Lung microvascular endothelial cell (primary cell): ENCODE measurements at regions not wholly inside any gene's neighbourhood (a gene's known extent, or its start where the extent isn't known, plus 50 kb on each side); places are given as distances from the start of the nearest gene placed in this dataset.

ENCODE experiments used
- DNase-seq, 2 donors: peaks; one replicate each; pipeline versions ENCODE4 v3.0.0 to v3.0.0-alpha.2; 2010; ENCODE audit warnings: low read depth in 2 of 2

- no peak for DNase-seq
These were observed 188.5 kb upstream of the MKI67 start for GRCh38 chr10:128314686-128315085.

GRCh38 chr10:128316121-128316726 lies 190.0 kb upstream of the MKI67 start:
- no peak for DNase-seq

- no peak for DNase-seq
These were observed 190.7 kb upstream of the MKI67 start for GRCh38 chr10:128316925-128317324.

GRCh38 chr10:128318366-128318765 lies 192.1 kb upstream of the MKI67 start:
- no peak for DNase-seq

- DNase-seq: no peak
These were observed 192.7 kb upstream of the MKI67 start for GRCh38 chr10:128318913-128319312.

GRCh38 chr10:128322106-128322505 lies 195.9 kb upstream of the MKI67 start:
- DNase-seq: no peak

DNA sequence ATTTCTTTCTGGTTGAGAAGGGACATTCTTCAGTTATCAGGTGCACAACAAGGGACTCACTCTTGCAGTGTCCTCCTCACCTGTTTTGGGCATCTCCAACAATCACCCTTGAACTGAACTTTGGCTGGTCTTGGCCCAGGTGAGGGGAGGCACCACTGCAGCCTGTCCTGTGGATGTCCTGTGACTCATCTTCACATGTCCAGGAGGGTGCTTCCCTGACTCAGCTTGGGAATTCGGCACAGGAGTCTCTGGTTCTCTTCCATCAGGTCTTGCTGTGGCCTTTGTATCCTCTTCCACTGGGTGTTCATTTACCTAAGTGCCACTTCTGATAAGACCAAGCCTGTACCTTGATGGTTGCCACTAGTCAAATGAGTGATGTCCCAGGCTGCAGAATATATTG lies 196.7 kb upstream of the MKI67 start:
- DNase-seq: no peak

DNA sequence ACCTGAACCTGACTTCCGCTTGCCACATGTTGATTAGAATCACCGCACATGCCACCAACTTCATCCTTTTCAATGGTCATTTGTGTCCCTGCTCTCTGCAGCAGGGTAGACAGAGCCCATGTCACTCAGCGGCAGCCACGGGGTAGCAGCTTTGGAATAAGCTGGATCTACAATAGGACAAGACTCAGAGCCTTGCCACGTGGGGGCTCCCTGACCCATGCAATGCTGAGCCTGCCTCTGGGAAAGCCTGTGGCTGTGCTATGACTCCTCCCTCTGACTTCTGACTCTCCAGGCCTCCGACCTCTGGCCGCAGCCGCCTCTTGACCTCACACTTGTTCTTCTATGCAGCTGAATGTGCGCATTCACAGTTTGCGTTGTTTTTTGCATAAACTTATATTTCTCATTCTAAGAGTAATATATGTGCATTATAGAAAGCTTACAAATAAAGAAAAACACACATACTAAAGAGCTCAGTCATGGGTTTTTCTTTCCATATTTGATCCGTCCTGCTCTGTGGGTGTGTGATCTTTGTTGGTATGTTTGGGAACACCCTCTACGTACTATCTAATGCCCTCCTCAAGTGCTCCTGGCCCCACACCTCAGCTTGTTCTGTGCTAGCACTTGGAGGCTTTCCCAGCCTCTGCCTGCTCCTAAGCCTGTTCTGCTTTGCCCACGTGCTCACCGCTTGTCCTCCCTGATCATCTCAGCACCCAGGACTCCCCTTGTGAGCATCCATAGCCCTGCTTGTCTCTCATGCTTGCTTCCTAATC lies 198.0 kb upstream of the MKI67 start:
- peak in 1 of 2 donors; percentile 8 for DNase-seq

DNA sequence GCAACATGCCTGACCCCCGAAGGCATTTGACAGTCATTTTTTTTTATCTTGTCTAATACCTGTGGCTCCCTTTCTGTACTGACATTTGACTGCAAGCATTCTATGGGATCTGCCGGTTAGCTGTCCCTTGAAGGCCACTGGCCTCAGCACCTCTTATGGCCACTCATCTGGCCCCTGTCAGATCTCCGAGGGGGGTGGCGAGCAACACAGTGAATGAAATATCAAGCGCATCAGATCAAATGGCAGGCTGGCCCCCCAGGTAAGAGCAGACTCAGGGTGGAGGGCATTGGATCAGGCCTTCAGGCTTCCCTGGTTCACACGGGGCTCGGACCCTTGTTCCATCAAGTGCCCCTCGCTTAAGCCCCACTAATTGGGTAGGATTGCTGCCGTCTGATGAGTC lies 199.6 kb upstream of the MKI67 start:
- no peak for DNase-seq

DNA sequence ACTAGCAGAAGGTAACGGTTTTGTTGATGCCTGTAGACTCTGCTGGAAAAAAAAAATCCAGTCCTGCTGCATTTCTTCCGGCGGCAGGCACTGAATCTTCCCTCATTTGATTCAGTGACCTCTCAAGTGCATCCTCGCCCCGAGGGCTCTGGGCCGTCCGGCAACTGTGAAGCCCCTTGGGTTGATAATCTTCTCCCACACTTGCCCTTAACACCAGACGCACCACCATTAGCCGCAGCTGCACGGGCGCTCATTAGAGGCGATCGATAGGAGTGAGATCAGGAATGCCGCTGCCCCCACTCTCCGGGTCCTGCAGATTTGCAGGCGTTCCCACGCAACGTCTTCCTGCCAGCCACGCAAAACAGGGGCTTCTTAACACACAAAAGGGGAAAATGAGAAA lies 200.0 kb upstream of the MKI67 start:
- no peak for DNase-seq

GRCh38 chr10:128326851-128327250 lies 200.6 kb upstream of the MKI67 start:
- no peak for DNase-seq

GRCh38 chr10:128336401-128336800 lies 210.2 kb upstream of the MKI67 start:
- no peak for DNase-seq

- no peak for DNase-seq
These were observed 211.7 kb upstream of the MKI67 start for GRCh38 chr10:128337860-128338378.

GRCh38 chr10:128338951-128339350 lies 212.7 kb upstream of the MKI67 start:
- no peak for DNase-seq

- no peak for DNase-seq
These were observed 213.5 kb upstream of the MKI67 start for GRCh38 chr10:128339753-128340152.

DNA sequence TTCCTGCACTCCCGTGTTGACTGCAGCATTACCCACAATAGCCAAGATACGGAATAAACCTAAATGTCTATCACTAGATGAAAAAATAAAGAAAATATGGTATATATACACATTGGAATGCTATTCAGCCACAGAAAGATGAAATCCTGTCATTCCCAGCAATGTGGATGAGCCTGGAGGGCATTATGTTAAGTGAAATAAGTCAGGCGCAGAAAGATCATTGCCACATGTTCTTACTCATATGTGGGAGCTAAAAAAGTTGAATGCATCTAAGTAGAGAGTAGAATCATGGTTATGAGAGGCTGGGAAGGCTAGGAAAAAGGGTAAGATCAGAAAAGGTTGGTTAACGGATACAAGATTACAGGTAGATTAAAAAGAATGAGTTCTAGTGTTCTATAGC lies 219.1 kb upstream of the MKI67 start:
- no peak for DNase-seq

DNA sequence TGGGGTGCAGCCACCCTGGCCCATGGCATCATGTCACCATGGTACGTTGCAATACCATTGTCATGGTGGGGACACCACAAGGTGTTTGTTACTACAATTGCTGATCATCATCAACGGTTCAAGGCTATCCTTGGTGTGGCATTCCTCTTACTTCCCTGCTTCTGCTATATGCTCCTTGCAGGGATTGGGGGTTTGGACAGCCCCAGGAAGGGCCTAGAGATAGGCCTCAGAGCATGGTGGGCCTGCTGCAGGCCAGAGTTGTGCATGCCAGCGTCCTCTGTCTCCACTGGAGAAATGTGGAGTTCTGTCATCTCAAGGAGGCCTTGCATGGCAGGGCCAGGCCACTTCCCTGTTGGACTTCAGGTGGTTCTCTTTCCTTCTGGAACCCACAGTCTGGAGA lies 234.6 kb upstream of the MKI67 start:
- no peak for DNase-seq

GRCh38 chr10:128361487-128361886 lies 235.3 kb upstream of the MKI67 start:
- no peak for DNase-seq

GRCh38 chr10:128362514-128362913 lies 236.3 kb upstream of the MKI67 start:
- no peak for DNase-seq

GRCh38 chr10:128364631-128365030 lies 238.4 kb upstream of the MKI67 start:
- no peak for DNase-seq

GRCh38 chr10:128365156-128365725 lies 239.0 kb upstream of the MKI67 start:
- no peak for DNase-seq

- DNase-seq: no peak
These were observed 241.6 kb upstream of the MKI67 start for GRCh38 chr10:128367807-128368206.

DNA sequence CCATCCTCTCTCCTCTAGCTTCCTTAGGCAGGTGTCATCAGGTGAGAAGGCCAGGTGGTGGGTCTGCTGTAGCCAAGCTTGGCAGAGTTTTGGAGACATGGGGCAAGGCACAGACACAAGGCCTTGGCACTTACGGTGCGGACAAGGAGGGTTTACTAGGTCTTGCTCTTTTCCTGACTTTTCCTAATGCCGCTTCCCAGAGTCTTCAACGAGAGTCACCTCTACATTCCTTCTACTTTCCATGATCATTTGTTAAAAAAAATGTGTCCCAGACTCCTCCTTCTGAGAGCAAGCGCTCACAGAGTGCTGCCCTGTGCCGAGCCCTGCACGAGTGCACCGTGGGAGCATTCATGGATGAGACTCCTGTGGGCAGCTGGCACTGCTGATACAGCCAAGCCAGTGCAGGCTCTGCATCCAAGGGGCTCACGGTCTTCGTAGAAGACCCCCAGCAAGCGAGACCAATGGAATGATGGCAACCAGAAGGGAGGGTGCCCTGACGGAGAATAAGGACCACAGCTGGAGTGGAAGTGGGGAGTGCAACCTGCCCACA lies 243.0 kb upstream of the MKI67 start:
- DNase-seq: no peak
